Mesodermal cell (in vitro differentiated cells): ENCODE measurements at regions not wholly inside any gene's neighbourhood (a gene's known extent, or its start where the extent isn't known, plus 50 kb on each side); places are given as distances from the start of the nearest gene placed in this dataset.

Experiments
- H3K27ac ChIP-seq: 2 replicates; pipeline ENCODE4 v1.7.0; 2013; ENCODE audit warnings: mild to moderate bottlenecking, low read depth, low read length, moderate library complexity; ENCODE audit not compliant: severe bottlenecking
- H3K36me3 ChIP-seq: 2 replicates; pipeline ENCODE4 v1.7.1; 2013; ENCODE audit warnings: mild to moderate bottlenecking, low read length, moderate library complexity; ENCODE audit not compliant: control insufficient read depth, insufficient read depth
- H3K4me1 ChIP-seq: one replicate; pipeline ENCODE4 v1.7.1; 2013; ENCODE audit warnings: mild to moderate bottlenecking, low read length; ENCODE audit not compliant: insufficient read depth, control insufficient read depth, poor library complexity, severe bottlenecking
- H3K4me3 ChIP-seq: 2 replicates; pipeline ENCODE4 v1.7.0; 2013; ENCODE audit warnings: low read length, control low read depth, mild to moderate bottlenecking; ENCODE audit not compliant: insufficient read depth, poor library complexity, severe bottlenecking; ENCODE audit errors: extremely low read depth
- H3K9me3 ChIP-seq: 2 replicates; pipeline ENCODE4 v1.7.1; 2013; ENCODE audit warnings: mild to moderate bottlenecking, low read length, moderate library complexity; ENCODE audit not compliant: control insufficient read depth
- WGBS, 2 experiments: methylation state at CpG; one replicate each; pipeline ENCODE4 v1.1.5; 2013; ENCODE audit warnings: missing lambda C conversion rate in 2 of 2; ENCODE audit not compliant: insufficient coverage in 2 of 2; 5-methylcytosine and 5-hydroxymethylcytosine counted together

DNA sequence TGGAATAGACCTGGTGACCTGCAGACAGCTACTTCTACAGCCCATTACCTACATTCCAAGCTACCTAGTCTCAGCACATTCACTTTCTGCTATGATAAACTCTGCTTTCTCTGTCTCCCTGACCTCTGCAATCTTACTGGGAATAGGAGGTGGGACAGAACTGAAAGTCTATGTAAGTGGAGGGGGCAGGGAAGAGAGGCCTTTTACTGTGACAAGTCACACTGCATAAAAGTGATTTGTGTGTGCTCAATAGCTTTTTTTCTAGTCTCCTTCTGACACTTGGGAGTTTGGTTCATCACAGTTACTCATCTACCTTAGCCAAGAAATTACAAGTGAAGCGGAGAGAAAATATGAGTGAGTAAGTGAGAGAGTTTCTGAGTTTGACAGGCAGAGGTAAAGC lies 322.4 kb downstream of the OLFM4 start:
- WGBS, 2 experiments: 67% methylated on average over 1 of the region's 1 CpG; no CpG with 5 or more reads in 1 of the 2 experiments
- no peak overlapping the region for H3K4me3 ChIP-seq

DNA sequence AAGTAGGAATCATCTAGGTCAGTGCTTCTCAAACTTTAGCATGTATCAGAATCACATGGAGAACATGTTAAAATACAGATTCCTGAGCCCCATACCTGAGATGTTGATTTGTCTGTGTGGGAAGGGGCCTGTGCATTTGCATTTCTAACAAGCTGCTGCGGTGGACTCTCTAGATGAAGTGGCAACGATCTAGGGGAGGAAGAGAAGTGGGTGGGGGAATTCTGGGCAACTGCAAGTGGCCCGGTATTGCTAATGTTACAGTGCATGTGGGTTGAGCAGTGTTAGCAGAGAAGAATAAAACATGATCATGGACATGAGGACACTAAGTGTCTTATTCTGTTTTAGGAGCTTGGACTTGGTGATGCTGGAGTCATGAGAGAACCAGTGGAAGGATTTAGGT lies 329.0 kb downstream of the OLFM4 start:
- H3K27ac ChIP-seq: no peak overlapping the region
- no peaks in the 10 kb centered on the region for H3K4me1 ChIP-seq
- no peak overlapping the region for H3K4me3 ChIP-seq
- no peaks in the 10 kb centered on the region for H3K9me3 ChIP-seq
- H3K36me3 ChIP-seq: no peaks in the 10 kb centered on the region
- 78 to 96% methylated on average over 3 of the region's 3 CpGs for WGBS, 2 experiments

More for the DNA sequence above, 322.4 kb downstream of the OLFM4 start:
- Histone ChIP-seq H3K27ac (no peak overlapping the region), H3K9me3 (no peaks in the 10 kb centered on the region), H3K36me3 (no peaks in the 10 kb centered on the region), H3K4me1 (no peaks in the 10 kb centered on the region)

DNA sequence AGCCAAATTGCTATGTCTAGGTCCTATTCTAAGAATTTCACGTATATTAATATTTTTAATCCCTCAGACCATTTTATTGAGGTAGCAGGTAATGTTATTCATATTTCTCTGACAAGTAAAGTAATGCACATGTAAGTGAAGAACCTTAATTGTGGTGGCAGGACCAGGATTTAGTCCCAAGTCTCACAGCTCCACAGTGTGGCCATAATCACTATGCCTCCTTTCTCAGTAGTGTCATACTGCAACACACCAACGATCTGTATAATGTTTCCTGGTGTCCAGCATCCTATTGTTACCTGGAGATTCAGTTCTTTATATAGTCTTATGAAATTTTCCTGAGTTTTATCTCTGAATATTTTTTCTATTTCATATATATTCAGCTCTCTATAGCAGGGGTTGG lies 340.3 kb downstream of the OLFM4 start:
- Histone ChIP-seq H3K4me3 (no peak overlapping the region), H3K4me1 (no peaks in the 10 kb centered on the region), H3K9me3 (no peaks in the 10 kb centered on the region), H3K27ac (no peak overlapping the region), H3K36me3 (no peaks in the 10 kb centered on the region)
- WGBS, 2 experiments: 80% methylated on average over 1 of the region's 2 CpGs; no CpG with 5 or more reads in 1 of the 2 experiments

DNA sequence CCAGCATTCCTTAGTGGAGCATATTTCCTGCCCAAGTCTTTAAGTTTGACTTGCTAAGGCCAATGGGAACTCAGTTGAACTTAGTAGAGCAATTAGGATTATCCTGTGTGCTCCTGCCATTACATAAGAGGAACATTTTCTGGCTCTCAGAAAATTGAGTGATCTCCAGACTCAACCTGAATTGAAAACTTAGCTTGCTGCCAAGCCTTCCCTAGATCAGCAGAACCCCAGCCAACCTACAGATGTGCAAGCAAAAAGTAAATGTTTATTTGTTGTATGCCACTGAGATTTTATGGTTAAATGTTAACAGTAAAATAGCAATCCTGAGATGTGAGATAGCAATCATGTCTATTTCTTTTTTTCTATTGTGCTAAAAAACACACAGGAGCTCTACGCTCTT lies 350.9 kb downstream of the OLFM4 start:
- Histone ChIP-seq H3K4me1 (no peaks in the 10 kb centered on the region), H3K27ac (no peak overlapping the region), H3K9me3 (no peaks in the 10 kb centered on the region), H3K4me3 (no peak overlapping the region), H3K36me3 (no peaks in the 10 kb centered on the region)
- WGBS, 2 experiments: no CpG with 5 or more reads among the region's 1 CpG

DNA sequence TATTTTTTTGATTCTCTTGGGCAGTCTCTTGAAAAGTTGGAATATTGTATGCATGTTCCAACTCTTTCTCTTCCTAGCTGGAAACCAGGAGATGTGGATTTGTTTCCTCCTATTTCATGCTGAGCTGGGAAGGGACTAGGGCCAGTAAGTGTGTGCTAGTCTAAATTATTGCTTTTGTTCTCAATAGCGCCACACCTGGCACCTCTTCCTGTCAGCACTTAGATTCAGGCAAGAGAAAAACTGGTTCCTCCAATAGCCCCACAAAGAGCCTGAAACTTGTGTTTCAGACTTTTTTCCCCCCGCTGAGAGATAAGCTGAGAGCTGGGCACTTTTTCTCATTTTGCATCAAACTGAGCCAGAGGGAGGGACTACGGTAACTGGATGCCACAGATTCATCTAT lies 353.4 kb downstream of the OLFM4 start:
- H3K36me3 ChIP-seq: no peaks in the 10 kb centered on the region
- WGBS, 2 experiments: 44 to 65% methylated on average over 2 to 3 of the region's 3 CpGs
- no peak overlapping the region for H3K27ac ChIP-seq
- no peaks in the 10 kb centered on the region for H3K4me1 ChIP-seq
- no peak overlapping the region for H3K4me3 ChIP-seq
- H3K9me3 ChIP-seq: no peaks in the 10 kb centered on the region

DNA sequence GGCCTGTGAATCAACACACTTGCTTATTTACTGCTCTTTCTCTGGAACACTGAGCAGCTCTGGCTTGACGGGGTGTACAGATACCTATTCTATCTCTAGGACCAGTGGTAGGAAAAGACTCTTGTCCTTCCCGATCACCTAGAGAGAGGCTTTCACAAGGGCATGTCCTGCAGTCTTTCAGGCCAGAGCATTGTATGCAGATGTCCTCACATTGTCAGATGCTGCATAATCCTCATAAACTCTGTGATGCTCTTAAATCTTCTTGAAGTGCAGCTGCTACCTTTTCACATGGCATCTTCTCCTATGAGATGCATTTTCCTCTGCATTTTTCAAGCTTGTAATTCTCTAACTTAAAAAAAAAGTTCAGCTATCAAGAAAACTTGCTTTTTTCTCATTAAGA lies 369.4 kb downstream of the OLFM4 start:
- H3K27ac ChIP-seq: no peak overlapping the region
- H3K4me1 ChIP-seq: no peaks in the 10 kb centered on the region
- 88 to 100% methylated on average over 2 of the region's 2 CpGs for WGBS, 2 experiments
- no peaks in the 10 kb centered on the region for H3K36me3 ChIP-seq
- no peaks in the 10 kb centered on the region for H3K9me3 ChIP-seq
- no peak overlapping the region for H3K4me3 ChIP-seq

DNA sequence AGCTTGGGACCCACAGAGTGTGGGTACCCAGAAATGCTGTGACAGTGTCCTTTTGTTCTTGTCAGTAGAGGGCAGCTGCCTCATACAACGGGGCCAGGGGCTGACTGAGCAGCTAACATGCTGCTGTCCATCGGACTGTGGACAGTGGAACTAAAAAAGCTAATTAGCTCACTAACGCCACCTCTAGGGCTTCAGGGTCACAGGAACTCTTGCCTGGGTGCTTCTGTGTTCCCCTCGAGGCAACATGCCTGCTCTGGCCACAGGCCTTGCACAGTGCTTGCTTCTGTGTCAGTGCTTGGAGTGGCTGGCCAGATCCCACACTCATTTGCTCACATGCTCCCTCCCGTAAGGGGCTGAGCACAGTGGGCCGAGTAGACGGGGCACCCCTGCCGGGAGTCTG lies 377.0 kb downstream of the OLFM4 start:
- no peaks in the 10 kb centered on the region for H3K4me1 ChIP-seq
- H3K4me3 ChIP-seq: no peak overlapping the region
- H3K36me3 ChIP-seq: no peaks in the 10 kb centered on the region
- no peak overlapping the region for H3K27ac ChIP-seq
- H3K9me3 ChIP-seq: no peaks in the 10 kb centered on the region
- WGBS, 2 experiments: 75 to 86% methylated on average over 4 to 6 of the region's 8 CpGs

DNA sequence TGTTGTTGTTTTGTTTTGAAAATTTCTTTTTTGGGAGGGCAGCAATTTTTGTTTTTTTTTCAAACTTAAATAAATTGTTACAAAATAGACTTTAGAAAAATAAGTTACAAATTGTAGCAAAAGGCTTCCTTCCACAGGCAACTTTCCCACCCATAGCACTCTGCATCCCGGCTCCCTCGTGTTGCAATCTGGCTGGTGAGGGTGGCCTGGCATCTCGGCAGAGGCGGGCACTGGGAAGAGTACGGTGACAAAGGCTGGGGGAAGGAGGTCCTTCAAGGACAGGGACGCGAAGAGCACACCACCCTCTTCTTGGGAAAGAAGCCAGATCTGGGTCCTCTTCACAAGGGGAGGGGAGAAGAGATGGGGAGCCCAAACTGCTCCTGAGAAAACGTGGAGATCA lies 379.7 kb downstream of the OLFM4 start:
- H3K4me1 ChIP-seq: no peaks in the 10 kb centered on the region
- WGBS, 2 experiments: 100% methylated on average over 3 of the region's 8 CpGs
- H3K4me3 ChIP-seq: no peak overlapping the region
- no peaks in the 10 kb centered on the region for H3K36me3 ChIP-seq
- H3K9me3 ChIP-seq: no peaks in the 10 kb centered on the region
- no peak overlapping the region for H3K27ac ChIP-seq

DNA sequence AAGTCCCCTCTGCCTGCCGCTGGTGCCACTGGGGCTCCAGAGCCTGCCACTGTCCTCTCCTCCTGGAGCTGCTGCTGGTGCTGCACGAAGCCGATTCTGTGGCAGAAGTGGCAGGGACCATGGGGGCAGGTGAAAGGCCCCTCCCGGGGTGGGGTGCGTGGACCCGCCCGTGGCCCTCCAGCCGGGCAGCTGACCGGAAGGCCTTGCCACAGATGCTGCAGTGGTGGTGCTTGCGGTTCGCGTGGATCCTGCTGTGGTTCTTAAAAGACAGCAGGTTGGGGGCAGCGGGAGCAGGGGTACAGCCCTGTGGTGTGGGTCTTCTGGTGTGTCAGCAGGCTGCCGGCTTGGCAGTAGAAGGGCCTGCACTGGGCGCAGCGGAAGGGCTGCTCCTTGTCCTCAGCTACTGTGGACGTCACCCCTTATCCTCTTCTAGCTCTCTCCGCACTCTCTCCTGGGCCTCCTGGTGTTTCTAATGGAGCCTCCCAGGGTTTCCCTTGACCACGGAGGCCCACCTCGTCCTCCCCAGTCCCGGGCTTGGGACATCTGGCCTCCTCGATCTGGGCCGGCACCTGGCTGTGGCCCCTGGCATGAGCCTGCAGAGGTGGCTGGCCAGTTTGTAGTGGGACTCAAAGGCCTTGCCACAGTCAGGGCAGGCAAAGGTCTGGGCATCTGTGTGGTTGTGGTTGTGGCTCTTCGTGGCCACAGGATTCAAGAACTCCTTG lies 380.4 kb downstream of the OLFM4 start:
- 94 to 97% methylated on average over 14 to 15 of the region's 24 CpGs for whole genome bisulfite sequencing, 2 experiments
- Histone ChIP-seq H3K9me3 (no peaks in the 10 kb centered on the region), H3K4me1 (no peaks in the 10 kb centered on the region), H3K4me3 (no peak overlapping the region), H3K36me3 (no peaks in the 10 kb centered on the region), H3K27ac (no peak overlapping the region)

DNA sequence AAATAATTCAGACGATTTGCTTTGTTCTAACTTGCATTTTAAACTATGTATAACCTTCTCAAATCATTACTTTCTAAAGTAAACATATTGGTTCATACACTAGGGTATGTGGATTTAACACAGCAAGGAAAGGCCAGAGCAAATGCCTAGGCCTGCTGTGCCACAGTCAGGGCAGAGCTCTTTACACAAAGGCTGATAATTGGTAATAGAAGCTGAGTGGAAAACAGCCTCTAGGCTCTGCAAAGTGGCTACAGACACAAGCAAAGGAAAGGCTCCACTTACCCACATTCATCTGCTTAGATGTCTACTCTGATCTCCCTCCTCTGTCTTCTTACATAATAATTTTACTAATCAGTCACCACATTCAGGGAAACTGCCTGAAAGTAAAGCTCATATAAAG lies 382.9 kb downstream of the OLFM4 start:
- no CpG with 5 or more reads among the region's 1 CpG for whole genome bisulfite sequencing, 2 experiments
- Histone ChIP-seq H3K4me3 (no peak overlapping the region), H3K27ac (no peak overlapping the region), H3K36me3 (no peaks in the 10 kb centered on the region), H3K9me3 (no peaks in the 10 kb centered on the region), H3K4me1 (no peaks in the 10 kb centered on the region)

DNA sequence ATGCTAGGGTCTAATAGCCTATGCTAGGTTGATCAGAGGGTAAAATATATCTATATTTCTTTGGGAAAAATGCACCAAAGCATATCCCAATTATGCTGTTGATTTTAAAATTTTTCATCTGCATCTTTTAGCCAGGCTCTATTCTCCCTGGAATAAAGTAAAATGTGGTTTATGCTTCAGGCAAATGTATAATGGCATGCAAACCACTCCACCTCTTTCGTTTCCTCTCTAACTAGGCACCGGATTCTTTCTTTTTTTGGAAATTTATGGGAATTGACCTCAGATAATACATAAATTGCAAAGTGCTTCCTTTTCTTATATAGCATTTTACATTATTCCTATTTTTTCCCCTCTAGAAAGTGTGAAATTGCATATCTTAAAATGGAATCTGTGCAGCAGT lies 386.5 kb downstream of the OLFM4 start:
- Histone ChIP-seq H3K36me3 (no peaks in the 10 kb centered on the region), H3K27ac (no peak overlapping the region), H3K9me3 (no peaks in the 10 kb centered on the region), H3K4me3 (no peak overlapping the region), H3K4me1 (no peaks in the 10 kb centered on the region)
- no CpG with 5 or more reads among the region's 2 CpGs for WGBS, 2 experiments
